Transverse colon (tissue), 4 donors: ENCODE measurements at regions not wholly inside any gene's neighbourhood (a gene's known extent, or its start where the extent isn't known, plus 50 kb on each side); places are given as distances from the start of the nearest gene placed in this dataset.

ENCODE experiments used
- DNase-seq: peaks from one replicate; pipeline ENCODE4 v3.0.0-alpha.2; 2019
- H3K27ac ChIP-seq, 4 donors: fragments of 200-600 bp; sonication (generic); 2 replicates each; pipeline ENCODE4 v1.5.1; 2016 to 2018; ENCODE audit warnings: inconsistent platforms in 4 of 4
- H3K27me3 ChIP-seq: fragments of 200-600 bp; sonication (generic); 2 replicates; pipeline ENCODE4 v1.5.1; 2017; ENCODE audit warnings: inconsistent platforms
- H3K36me3 ChIP-seq, 4 donors: fragments of 200-600 bp; sonication (generic); 2 replicates each; pipeline ENCODE4 v1.5.1; 2017 to 2019; ENCODE audit warnings: inconsistent platforms in 4 of 4
- H3K4me1 ChIP-seq, 4 donors: fragments of 200-600 bp; sonication (generic); 2 replicates each; pipeline ENCODE4 v1.5.1; 2017 to 2020; ENCODE audit warnings: inconsistent platforms in 4 of 4
- H3K4me3 ChIP-seq, 4 donors: fragments of 200-600 bp; sonication (generic); 1 replicate in 1 of 4; 2 replicates in 3 of 4; pipeline versions ENCODE4 v1.5.1 to v1.6.1; 2017 to 2019; ENCODE audit warnings: inconsistent platforms in 4 of 4
- H3K9me3 ChIP-seq, 2 donors: fragments of 200-600 bp; sonication (generic); 2 replicates each; pipeline ENCODE4 v1.5.1; 2017 to 2019; ENCODE audit warnings: inconsistent platforms in 2 of 2
- EP300 ChIP-seq: sonication (generic); formaldehyde crosslinking; IDR thresholded peaks from one replicate; pipeline ENCODE4 v1.6.1; 2017; ENCODE audit warnings: antibody characterized with exemption, low read depth
- POLR2A ChIP-seq: fragments of 450-650 bp; IDR thresholded peaks from one replicate; pipeline ENCODE4 v1.6.1; 2016; ENCODE audit warnings: antibody characterized with exemption, mild to moderate bottlenecking, moderate library complexity
- POLR2AphosphoS5 ChIP-seq, 3 donors: sonication (generic); formaldehyde crosslinking; IDR thresholded peaks; one replicate each; pipeline ENCODE4 v1.6.1; 2016; ENCODE audit warnings: antibody characterized with exemption in 3 of 3
- WGBS, 2 donors: methylation state at CpG; one replicate each; pipeline ENCODE4 v1.1.5; 2018; ENCODE audit warnings: low coverage in 1 of 2; 5-methylcytosine and 5-hydroxymethylcytosine counted together
- in situ Hi-C, 4 donors: fragments of 200-750 bp; cut with MboI; loops; one replicate each; pipeline versions ENCODE4 v1.15.0 to v1.15.1; 2017; ENCODE audit warnings: low sequenced_read_pairs in 3 of 4, low pct_ligation_motif_present in 1 of 4, low pct_unique_long_range_greater_than_20kb in 1 of 4
- intact Hi-C: fragments of 100-400 bp; cut with DNase I; formaldehyde crosslinking; loops from one replicate; pipeline ENCODE4 v1.15.1; 2023; ENCODE audit warnings: low total_unique reads
- TF ChIP-seq, protein P1 (sequence below), 5 experiments: fragments of 200-600 bp in 3 of 5; fragments of 450-650 bp in 2 of 5; sonication (generic) in 3 of 5; IDR thresholded peaks; 1 replicate in 2 of 5; 2 replicates in 3 of 5; pipeline ENCODE4 v1.5.1; 2016 to 2017; ENCODE audit warnings: antibody characterized with exemption in 5 of 5, inconsistent platforms in 3 of 5, mild to moderate bottlenecking in 2 of 5, moderate library complexity in 1 of 5

DNA sequence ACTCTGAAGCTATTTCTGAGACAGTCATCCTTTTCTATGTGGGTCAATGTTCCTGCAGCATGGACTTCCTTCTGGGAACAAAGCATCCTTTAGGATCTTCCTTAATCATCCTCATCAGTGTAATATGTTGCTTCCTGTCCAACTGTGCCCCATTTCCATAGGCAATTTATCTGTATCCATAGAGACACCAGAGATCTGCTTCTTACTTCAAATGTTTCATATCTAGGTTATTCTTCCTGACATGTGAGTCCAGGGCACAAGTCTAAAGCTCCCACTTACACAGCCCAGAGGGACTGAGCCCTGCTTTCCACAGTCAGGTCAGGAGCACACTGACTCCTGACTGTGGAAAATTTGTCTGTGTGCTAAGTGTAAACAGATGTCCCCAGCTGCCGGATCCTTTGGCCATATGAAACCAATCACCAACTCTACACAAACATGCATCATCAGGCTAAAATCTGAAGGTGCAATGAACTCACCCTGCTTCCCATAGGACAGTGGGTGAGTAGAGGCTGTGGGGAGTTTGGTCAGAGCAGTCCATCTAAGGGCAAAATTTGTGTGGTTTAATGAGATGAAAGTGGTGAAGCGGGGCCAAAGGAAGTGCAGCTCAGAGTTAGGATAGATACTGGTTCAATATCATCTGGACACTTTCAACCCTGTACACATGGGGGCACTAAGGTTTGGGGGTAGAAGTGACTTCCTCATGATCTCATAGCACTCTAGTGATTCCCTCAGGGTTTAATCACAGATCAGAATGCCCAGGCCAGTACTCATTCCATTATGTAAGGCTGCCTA lies 85.2 kb upstream of the TNC start:
- DNase-seq, result peak; percentile 20
- peak overlapping the region; percentile 3 to 72 (median 45) for H3K27ac ChIP-seq
- intact Hi-C loops, result no loop called here

DNA sequence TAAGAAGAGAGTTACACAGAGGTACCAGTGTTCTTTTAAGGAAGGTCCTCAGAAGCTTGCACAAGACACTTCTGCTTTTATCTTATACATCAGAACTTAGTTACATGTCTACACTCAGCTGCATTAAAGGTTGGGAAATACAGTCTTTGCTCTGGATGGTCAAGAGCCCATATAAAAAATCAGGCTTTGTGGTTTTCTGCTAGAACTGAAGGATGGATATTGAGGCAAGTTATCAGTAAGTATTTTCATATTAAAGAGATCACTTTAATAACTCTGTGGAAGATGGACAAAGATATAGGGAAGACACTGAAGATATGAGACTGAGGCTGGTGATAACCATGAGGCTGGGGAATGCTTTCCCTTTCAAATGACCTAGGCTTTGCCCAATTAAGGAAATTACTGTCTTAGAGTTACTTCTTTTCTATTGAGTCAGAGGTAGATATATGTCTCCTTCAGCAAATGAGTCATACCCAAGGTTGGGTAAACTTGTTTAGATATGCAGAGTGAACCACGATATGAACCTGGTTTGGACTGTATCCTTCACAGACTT lies 87.0 kb upstream of the TNC start:
- no peak overlapping the region for H3K4me3 ChIP-seq
- no peaks in the 10 kb centered on the region for H3K27me3 ChIP-seq
- no peak for TF ChIP-seq POLR2A
- peak in 2 of 3 donors; percentile 7 to 13 for TF ChIP-seq POLR2AphosphoS5 (IDR thresholded peaks at IDR 0.05)
- TF ChIP-seq EP300, result no peak
- intact Hi-C loops, result no loop called here
- WGBS, 2 donors, result 31 to 43% methylated on average over 1 of the region's 1 CpG
- peak overlapping the region in 2 of 4 donors; percentile 11 to 41 for H3K27ac ChIP-seq
- in situ Hi-C loops, result no loop called here
- no peaks in the 10 kb centered on the region for H3K36me3 ChIP-seq
- DNase-seq, result no peak
- peaks cover 0 to 9% (median 0%) of the 10 kb centered on the region in 4 donors for H3K4me1 ChIP-seq
- H3K9me3 ChIP-seq, result no peaks in the 10 kb centered on the region

More for the DNA sequence above, 85.2 kb upstream of the TNC start:
- 80 to 100% methylated on average over 1 to 2 of the region's 2 CpGs for WGBS, 2 donors
- H3K36me3 ChIP-seq, result no peaks in the 10 kb centered on the region
- no peak overlapping the region for H3K4me3 ChIP-seq
- H3K9me3 ChIP-seq, result no peaks in the 10 kb centered on the region
- in situ Hi-C loops, result no loop called here
- peaks cover 0 to 11% (median 0%) of the 10 kb centered on the region in 4 donors for H3K4me1 ChIP-seq
- TF ChIP-seq EP300 (no peak), POLR2AphosphoS5 (IDR thresholded peaks at IDR 0.05) (peak; percentile 54 to 78 (median 74))
- H3K27me3 ChIP-seq, result no peaks in the 10 kb centered on the region

DNA sequence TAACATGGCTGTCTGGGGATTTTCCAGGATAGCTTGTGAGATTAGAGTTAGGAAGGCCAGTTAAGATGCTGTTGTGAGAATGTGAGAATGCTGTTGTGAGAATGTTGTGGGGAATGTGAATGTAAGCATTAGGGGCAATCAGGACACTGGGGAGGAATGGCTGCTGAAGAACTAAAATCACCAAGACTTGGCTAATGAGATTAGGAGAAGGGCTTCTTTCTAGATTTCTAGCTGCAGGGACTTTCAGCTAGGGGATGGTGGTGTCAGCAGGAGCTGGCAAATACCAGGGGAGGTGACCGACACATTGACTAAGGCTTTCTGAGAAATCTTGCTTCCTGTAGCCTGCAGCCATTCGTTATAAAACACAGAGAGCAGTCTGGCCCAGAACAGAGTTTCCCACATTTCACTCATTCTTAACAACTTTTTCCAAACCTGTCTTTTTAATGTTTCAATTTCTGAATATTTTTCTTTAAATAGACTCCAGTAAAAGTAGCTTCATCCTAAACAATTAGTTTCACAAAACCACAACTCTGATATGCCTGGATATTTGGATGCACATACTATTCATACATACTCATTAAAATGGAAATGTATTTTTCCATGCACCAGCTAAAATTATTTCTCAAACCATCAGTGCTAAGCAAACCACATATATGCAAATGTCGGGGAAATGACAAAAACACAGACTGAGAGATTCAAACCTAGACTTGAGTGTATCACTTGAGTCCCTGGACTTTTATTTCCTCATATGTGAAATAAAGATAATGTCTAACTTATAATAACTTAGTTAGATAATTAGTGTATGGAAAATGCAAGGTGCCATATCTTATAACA lies 89.3 kb upstream of the TNC start:
- TF ChIP-seq POLR2AphosphoS5 (IDR thresholded peaks at IDR 0.05) (no peak), EP300 (no peak), POLR2A (no peak)
- TF ChIP-seq, protein P1, sequence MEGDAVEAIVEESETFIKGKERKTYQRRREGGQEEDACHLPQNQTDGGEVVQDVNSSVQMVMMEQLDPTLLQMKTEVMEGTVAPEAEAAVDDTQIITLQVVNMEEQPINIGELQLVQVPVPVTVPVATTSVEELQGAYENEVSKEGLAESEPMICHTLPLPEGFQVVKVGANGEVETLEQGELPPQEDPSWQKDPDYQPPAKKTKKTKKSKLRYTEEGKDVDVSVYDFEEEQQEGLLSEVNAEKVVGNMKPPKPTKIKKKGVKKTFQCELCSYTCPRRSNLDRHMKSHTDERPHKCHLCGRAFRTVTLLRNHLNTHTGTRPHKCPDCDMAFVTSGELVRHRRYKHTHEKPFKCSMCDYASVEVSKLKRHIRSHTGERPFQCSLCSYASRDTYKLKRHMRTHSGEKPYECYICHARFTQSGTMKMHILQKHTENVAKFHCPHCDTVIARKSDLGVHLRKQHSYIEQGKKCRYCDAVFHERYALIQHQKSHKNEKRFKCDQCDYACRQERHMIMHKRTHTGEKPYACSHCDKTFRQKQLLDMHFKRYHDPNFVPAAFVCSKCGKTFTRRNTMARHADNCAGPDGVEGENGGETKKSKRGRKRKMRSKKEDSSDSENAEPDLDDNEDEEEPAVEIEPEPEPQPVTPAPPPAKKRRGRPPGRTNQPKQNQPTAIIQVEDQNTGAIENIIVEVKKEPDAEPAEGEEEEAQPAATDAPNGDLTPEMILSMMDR (IDR thresholded peaks at IDR 0.05), result no peak

DNA sequence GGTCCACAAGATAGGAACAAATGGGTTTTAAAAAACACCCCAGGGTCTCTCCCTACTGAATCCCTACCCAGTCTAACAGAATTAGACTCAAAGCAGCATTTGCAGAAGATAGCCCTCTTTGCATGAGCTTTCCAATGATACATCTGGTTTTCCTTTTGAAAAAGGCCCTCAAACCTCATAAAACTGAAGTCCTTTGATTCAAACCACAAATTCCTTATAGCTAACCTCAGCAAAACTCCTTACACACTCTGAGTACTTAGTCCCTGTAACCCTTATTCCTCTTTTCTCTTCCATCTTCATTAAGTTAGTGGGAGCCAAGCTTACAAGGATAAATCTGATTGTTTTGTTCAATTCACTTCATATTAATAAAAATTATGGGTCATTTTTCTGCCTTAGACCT lies 90.5 kb upstream of the TNC start:
- Histone ChIP-seq H3K4me1 (peaks cover 3 to 14% (median 5%) of the 10 kb centered on the region in 4 donors), H3K27ac (peak overlapping the region in 1 of 4 donors; percentile 2), H3K36me3 (no peaks in the 10 kb centered on the region), H3K4me3 (no peak overlapping the region), H3K9me3 (no peaks in the 10 kb centered on the region), H3K27me3 (no peaks in the 10 kb centered on the region)
- in situ Hi-C loops (no loop called here), intact Hi-C loops (no loop called here)
- TF ChIP-seq EP300, result no peak
- DNase-seq, result no peak

More for the DNA sequence above, 89.3 kb upstream of the TNC start:
- Histone ChIP-seq H3K4me1 (peaks cover 3 to 10% (median 6%) of the 10 kb centered on the region in 4 donors), H3K27ac (no peak overlapping the region), H3K27me3 (no peaks in the 10 kb centered on the region), H3K4me3 (no peak overlapping the region), H3K36me3 (no peaks in the 10 kb centered on the region), H3K9me3 (no peaks in the 10 kb centered on the region)
- in situ Hi-C loops, result no loop called here
- WGBS, 2 donors, result 17 to 81% methylated on average over 1 to 3 of the region's 3 CpGs
- DNase-seq, result no peak
- intact Hi-C loops, result no loop called here

DNA sequence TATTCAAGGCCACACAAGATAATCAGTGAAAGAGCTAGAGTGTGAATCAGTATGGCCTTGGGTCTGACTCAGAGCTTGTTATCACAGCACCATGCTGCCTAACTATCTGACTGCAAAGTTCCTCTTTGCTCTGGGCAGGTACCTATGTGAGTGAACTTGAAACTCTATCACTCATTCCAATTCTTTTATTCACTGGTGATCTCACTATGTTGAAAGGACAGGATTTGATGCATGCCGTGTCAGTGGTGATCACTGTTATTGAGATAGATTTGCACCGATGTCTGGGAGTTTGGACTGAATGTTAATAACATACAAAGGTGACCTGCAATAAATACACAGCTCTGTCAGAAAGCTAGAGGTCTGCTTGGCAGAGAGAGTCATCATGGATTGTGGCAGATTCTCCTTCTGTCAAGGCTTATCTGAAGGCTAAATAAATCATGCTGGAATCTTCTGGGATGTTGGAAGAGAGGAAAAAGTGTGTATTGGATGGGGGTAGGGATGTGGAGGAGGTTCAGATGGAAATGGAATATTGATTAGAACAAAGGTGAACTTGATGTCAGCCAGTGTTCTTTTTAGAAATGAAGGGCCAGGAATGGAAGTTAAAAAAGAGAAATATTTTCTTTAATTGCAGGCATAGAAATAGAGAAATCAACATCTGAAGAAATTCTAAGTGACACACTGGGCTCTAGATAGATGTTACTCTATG lies 91.8 kb upstream of the TNC start:
- Histone ChIP-seq H3K27me3 (no peaks in the 10 kb centered on the region), H3K27ac (peak overlapping the region in 1 of 4 donors; percentile 57), H3K36me3 (no peaks in the 10 kb centered on the region), H3K4me3 (no peak overlapping the region), H3K4me1 (peaks cover 3 to 18% (median 5%) of the 10 kb centered on the region in 4 donors), H3K9me3 (no peaks in the 10 kb centered on the region)
- in situ Hi-C loops, result no loop called here
- 30 to 61% methylated on average over 2 of the region's 2 CpGs for WGBS, 2 donors
- TF ChIP-seq EP300, result no peak
- TF ChIP-seq POLR2AphosphoS5 (IDR thresholded peaks at IDR 0.05), result no peak
- no peak for TF ChIP-seq POLR2A
- TF ChIP-seq, protein P1 (IDR thresholded peaks at IDR 0.05), result no peak
- intact Hi-C loops, result no loop called here
- DNase-seq, result no peak
